AG04450 (cell line): ENCODE measurements at regions not wholly inside any gene's neighbourhood (a gene's known extent, or its start where the extent isn't known, plus 50 kb on each side); places are given as distances from the start of the nearest gene placed in this dataset.

Experiments
- CTCF ChIA-PET: fragments of 300-600, 350-600 bp; formaldehyde crosslinking; extraction: SDS; loops from one replicate; lab custom pipeline; 2022; ENCODE audit warnings: antibody characterized with exemption, inconsistent platforms; lab: Charles Lee
- POLR2A ChIA-PET: fragments of 350-600 bp; formaldehyde crosslinking; extraction: SDS; loops from one replicate; lab custom pipeline; 2021; ENCODE audit warnings: antibody characterized with exemption, inconsistent platforms; lab: Yijun Ruan, JAX
- DNase-seq: peaks from one replicate; pipeline ENCODE4 v3.0.0-alpha.2; 2011; ENCODE audit warnings: low read depth, low spot score
- H3K27ac ChIP-seq: one replicate; pipeline ENCODE4 v1.5.1; 2012; ENCODE audit warnings: low read depth, low read length, control low read depth
- H3K27me3 ChIP-seq: one replicate; pipeline ENCODE4 v1.6.0; 2012; ENCODE audit warnings: low read length; ENCODE audit not compliant: control insufficient read depth, insufficient read depth
- H3K4me3 ChIP-seq: 2 replicates; pipeline ENCODE4 v1.5.1; 2011; ENCODE audit warnings: mild to moderate bottlenecking, low read depth, low read length, control low read depth
- H3K9me3 ChIP-seq: 2 replicates; pipeline ENCODE4 v1.5.1; 2012; ENCODE audit warnings: low read length; ENCODE audit not compliant: control insufficient read depth, insufficient read depth
- CTCF ChIP-seq: IDR thresholded peaks from 2 replicates; pipeline ENCODE4 v1.5.1; 2011; ENCODE audit warnings: low read depth, low read length, control low read depth, inconsistent platforms

- Histone ChIP-seq H3K9me3 (0 out of 2 replicates have a peak, but pooled peaks cover 3% of the 10 kb centered on the region), H3K27ac (no peak overlapping the region), H3K4me3 (no peak overlapping the region), H3K27me3 (no peaks in the 10 kb centered on the region)
- DNase-seq: no peak
- CTCF ChIA-PET: no interaction called here
- POLR2A ChIA-PET: no interaction called here
- no peak for TF ChIP-seq CTCF
Measured at GRCh38 chr7:152986376-152986775, 226.8 kb downstream of the ACTR3B start.

- TF ChIP-seq CTCF: no peak
- Histone ChIP-seq H3K27me3 (no peaks in the 10 kb centered on the region), H3K4me3 (no peak overlapping the region), H3K9me3 (no peaks in the 10 kb centered on the region), H3K27ac (no peak overlapping the region)
- no peak for DNase-seq
- ChIA-PET POLR2A (no interaction called here), CTCF (no interaction called here)
Measured at GRCh38 chr7:152987656-152988055, 228.1 kb downstream of the ACTR3B start.

GRCh38 chr7:152989889-152990380 is 230.4 kb downstream of the ACTR3B start:
- Histone ChIP-seq H3K27ac (peak overlapping the region; percentile 0), H3K9me3 (no peaks in the 10 kb centered on the region), H3K27me3 (no peaks in the 10 kb centered on the region), H3K4me3 (no peak overlapping the region)
- DNase-seq: no peak
- ChIA-PET POLR2A (no interaction called here), CTCF (no interaction called here)
- no peak for TF ChIP-seq CTCF

GRCh38 chr7:152998420-152998819 is 238.9 kb downstream of the ACTR3B start:
- TF ChIP-seq CTCF: no peak
- ChIA-PET POLR2A (no interaction called here), CTCF (no interaction called here)
- H3K27me3 ChIP-seq: no peaks in the 10 kb centered on the region
- H3K9me3 ChIP-seq: peaks cover 24% of the 10 kb centered on the region
- no peak overlapping the region for H3K27ac ChIP-seq
- H3K4me3 ChIP-seq: no peak overlapping the region
- no peak for DNase-seq

- no peak for TF ChIP-seq CTCF
Measured at GRCh38 chr7:153002115-153002514, 242.6 kb downstream of the ACTR3B start.

More at GRCh38 chr7:153002115-153002514, 242.6 kb downstream of the ACTR3B start:
- Histone ChIP-seq H3K27ac (no peak overlapping the region), H3K9me3 (peaks cover 45% of the 10 kb centered on the region), H3K4me3 (no peak overlapping the region), H3K27me3 (no peaks in the 10 kb centered on the region)
- ChIA-PET CTCF (no interaction called here), POLR2A (no interaction called here)
- no peak for DNase-seq
